B cell (primary cell): ENCODE measurements at regions not wholly inside any gene's neighbourhood (a gene's known extent, or its start where the extent isn't known, plus 50 kb on each side); places are given as distances from the start of the nearest gene placed in this dataset.

ENCODE experiments used
- ATAC-seq: fragments of 200-7000 bp; cut with Tn5 transposase; one replicate; pipeline ENCODE4 v1.10.0; 2021; ENCODE audit warnings: low read depth, mild to moderate bottlenecking, moderate number of reproducible peaks, moderate library complexity
- CTCF ChIA-PET: fragments of 350-600 bp; sonication (Branson Sonifier 250); formaldehyde crosslinking; loops from one replicate; lab custom pipeline; 2021; ENCODE audit warnings: antibody characterized with exemption, inconsistent platforms; lab: Charles Lee
- POLR2A ChIA-PET: fragments of 350-600 bp; sonication (Branson Sonifier 250); formaldehyde crosslinking; loops from one replicate; lab custom pipeline; 2021; ENCODE audit warnings: antibody characterized with exemption; lab: Charles Lee
- DNase-seq: peaks from one replicate; pipeline ENCODE4 v3.0.0; 2013
- H2AFZ ChIP-seq: 2 replicates; pipeline ENCODE4 v1.6.1; 2012; ENCODE audit warnings: mild to moderate bottlenecking, low read depth, low read length; ENCODE audit not compliant: insufficient read depth, poor library complexity, severe bottlenecking
- H3K27ac ChIP-seq, 2 donors: 1 replicate in 1 of 2; 2 replicates in 1 of 2; pipeline ENCODE4 v1.5.1; 2012 to 2013; ENCODE audit warnings: low read length in 2 of 2, mild to moderate bottlenecking in 2 of 2, moderate library complexity in 1 of 2
- H3K27me3 ChIP-seq, 4 experiments: fragments of 200-600 bp in 1 of 4; sonication (generic) in 1 of 4; replicated peaks in 1 of 4; 1 replicate in 2 of 4; 2 replicates in 2 of 4; pipeline versions ENCODE4 v1.6.1 to v1.7.0; 2013 to 2016; ENCODE audit warnings: low read length in 3 of 4, mild to moderate bottlenecking in 2 of 4, mixed read lengths in 1 of 4, moderate library complexity in 1 of 4; ENCODE audit not compliant: insufficient read depth in 4 of 4, control insufficient read depth in 3 of 4; ENCODE audit errors: control extremely low read depth in 1 of 4
- H3K36me3 ChIP-seq, 2 experiments: replicated peaks in 1 of 2; 1 replicate in 1 of 2; 2 replicates in 1 of 2; pipeline versions ENCODE4 v1.6.1 to v1.7.1; 2013; ENCODE audit warnings: low read length in 1 of 2; ENCODE audit not compliant: insufficient read depth in 2 of 2, control insufficient read depth in 1 of 2; ENCODE audit errors: control extremely low read depth in 1 of 2, extremely low read depth in 1 of 2
- H3K4me1 ChIP-seq, 2 donors: fragments of 200-600 bp in 1 of 2; sonication (generic) in 1 of 2; 1 replicate in 1 of 2; 2 replicates in 1 of 2; pipeline versions ENCODE4 v1.5.1 to v1.6.1; 2013 to 2017; ENCODE audit warnings: low read length in 2 of 2; ENCODE audit not compliant: control insufficient read depth in 2 of 2, insufficient read depth in 2 of 2
- H3K4me2 ChIP-seq: replicated peaks from 2 replicates; pipeline ENCODE3; 2012; ENCODE audit warnings: mild to moderate bottlenecking, low read depth, low read length; ENCODE audit not compliant: poor library complexity, severe bottlenecking
- H3K4me3 ChIP-seq, 5 experiments: fragments of 200-600 bp in 1 of 5; sonication (generic) in 1 of 5; 1 replicate in 3 of 5; 2 replicates in 2 of 5; pipeline versions ENCODE4 v1.5.1 to v1.7.0; 2011 to 2016; ENCODE audit warnings: low read length in 4 of 5, mild to moderate bottlenecking in 4 of 5, low read depth in 2 of 5, control low read depth in 1 of 5, moderate library complexity in 1 of 5; ENCODE audit not compliant: insufficient read depth in 1 of 5; ENCODE audit errors: control extremely low read depth in 1 of 5, extremely low read depth in 1 of 5
- H3K79me2 ChIP-seq: fragments of 200-600 bp; sonication (generic); one replicate; pipeline ENCODE4 v1.6.0; 2016; ENCODE audit warnings: low read length; ENCODE audit not compliant: control insufficient read depth, insufficient read depth
- H3K9ac ChIP-seq: fragments of 200-600 bp; sonication (generic); 2 replicates; pipeline ENCODE4 v1.6.1; 2017; ENCODE audit warnings: mild to moderate bottlenecking, low read length, moderate library complexity
- H3K9me3 ChIP-seq, 3 donors: one replicate each; pipeline versions ENCODE4 v1.6.1 to v1.7.1; 2013; ENCODE audit warnings: low read length in 2 of 3; ENCODE audit not compliant: control insufficient read depth in 2 of 3, insufficient read depth in 1 of 3; ENCODE audit errors: control extremely low read depth in 1 of 3
- H4K20me1 ChIP-seq: 2 replicates; pipeline ENCODE4 v1.6.0; 2012; ENCODE audit warnings: mild to moderate bottlenecking, low read length; ENCODE audit not compliant: insufficient read depth, control insufficient read depth, poor library complexity, severe bottlenecking
- H3K27ac Mint-ChIP-seq: one replicate; pipeline ENCODE4 v1.8.0; 2021; ENCODE audit warnings: mixed read lengths
- H3K27me3 Mint-ChIP-seq: one replicate; pipeline ENCODE4 v1.8.0; 2021; ENCODE audit warnings: mixed read lengths
- H3K4me1 Mint-ChIP-seq: one replicate; pipeline ENCODE4 v1.8.0; 2021; ENCODE audit warnings: mixed read lengths
- H3K4me3 Mint-ChIP-seq: one replicate; pipeline ENCODE4 v1.8.0; 2021; ENCODE audit warnings: mixed read lengths
- H3K9me3 Mint-ChIP-seq: one replicate; pipeline ENCODE4 v1.8.0; 2022; ENCODE audit warnings: mixed read lengths; ENCODE audit not compliant: insufficient read depth
- EZH2 ChIP-seq: IDR thresholded peaks from 2 replicates; pipeline ENCODE4 v1.6.1; 2012; ENCODE audit warnings: borderline replicate concordance, low read depth, mild to moderate bottlenecking, moderate library complexity, low read length; ENCODE audit not compliant: insufficient read depth, poor library complexity, severe bottlenecking
- WGBS: methylation state at CpG from one replicate; pipeline ENCODE4 v1.1.5; 2013; ENCODE audit warnings: missing lambda C conversion rate; ENCODE audit not compliant: insufficient coverage; 5-methylcytosine and 5-hydroxymethylcytosine counted together
- intact Hi-C: fragments of 100-400 bp; cut with micrococcal nuclease; formaldehyde crosslinking; loops from one replicate; pipeline ENCODE4 v1.10.0; 2022
- TF ChIP-seq, protein P1 (sequence below): fragments of 200-600 bp; IDR thresholded peaks from one replicate; pipeline ENCODE4 v1.8.0; 2022; ENCODE audit warnings: antibody characterized with exemption, mild to moderate bottlenecking

DNA sequence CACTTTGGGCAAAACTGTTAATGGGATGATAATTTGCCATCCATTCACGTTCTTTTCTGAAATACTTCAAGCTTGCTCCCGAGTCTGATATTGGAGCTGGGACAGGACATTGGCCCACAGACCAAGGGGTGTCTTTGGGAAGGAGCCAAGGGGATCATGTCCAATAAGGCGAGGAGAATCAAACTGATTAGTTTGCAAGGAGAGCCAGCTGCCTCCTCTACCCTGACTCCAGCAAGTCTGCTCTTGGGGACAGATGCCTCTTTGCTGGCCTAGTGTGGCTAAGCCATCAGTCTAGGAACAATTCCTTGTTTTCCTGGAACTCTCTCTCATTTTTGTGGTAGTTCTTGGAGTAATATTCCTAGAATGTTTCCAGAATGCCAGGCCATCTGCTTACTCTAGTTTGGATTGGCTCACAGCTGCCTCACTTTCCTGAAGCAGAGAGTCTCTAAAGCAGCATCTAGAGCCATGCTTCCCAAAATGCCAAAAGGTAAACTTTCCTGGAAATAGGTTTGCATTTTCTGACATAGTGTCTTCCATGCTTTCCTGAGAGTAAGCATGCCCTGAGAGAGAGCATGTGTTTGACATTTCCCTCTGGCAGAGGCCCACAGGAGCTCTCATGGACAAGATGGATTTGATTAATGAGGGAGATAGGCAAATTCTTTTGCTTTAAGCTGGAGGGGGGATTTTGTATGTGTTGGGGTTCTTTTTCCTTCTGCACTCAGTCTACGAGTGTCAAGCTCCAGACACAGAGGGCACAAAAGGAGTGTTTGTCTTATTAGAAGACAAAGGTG is 145.6 kb downstream of the GDAP2 start:
- 100% methylated on average over 3 of the region's 4 CpGs for WGBS
- intact Hi-C loops, result no loop called here
- no peak overlapping the region for H3K4me3 ChIP-seq
- Mint-ChIP-seq H3K9me3 (no peaks in the 10 kb centered on the region), H3K4me3 (no peak overlapping the region), H3K27ac (no peak overlapping the region), H3K4me1 (peaks cover 3% of the 10 kb centered on the region), H3K27me3 (peaks cover 12% of the 10 kb centered on the region)
- POLR2A ChIA-PET, result no interaction called here
- H3K4me2 ChIP-seq, result no peak overlapping the region
- no peaks in the 10 kb centered on the region for H3K4me1 ChIP-seq
- H4K20me1 ChIP-seq, result no peaks in the 10 kb centered on the region
- H3K27ac ChIP-seq, result no peak overlapping the region
- no peak overlapping the region for H3K9ac ChIP-seq
- no peak for ATAC-seq
- H2AFZ ChIP-seq, result no peak overlapping the region
- no peaks in the 10 kb centered on the region for H3K9me3 ChIP-seq
- H3K36me3 ChIP-seq, result no peaks in the 10 kb centered on the region
- CTCF ChIA-PET, result no interaction called here
- H3K27me3 ChIP-seq, result peaks cover 0 to 7% (median 0%) of the 10 kb centered on the region in 4 experiments
- no peak for DNase-seq
- H3K79me2 ChIP-seq, result no peaks in the 10 kb centered on the region
- TF ChIP-seq, protein P1, sequence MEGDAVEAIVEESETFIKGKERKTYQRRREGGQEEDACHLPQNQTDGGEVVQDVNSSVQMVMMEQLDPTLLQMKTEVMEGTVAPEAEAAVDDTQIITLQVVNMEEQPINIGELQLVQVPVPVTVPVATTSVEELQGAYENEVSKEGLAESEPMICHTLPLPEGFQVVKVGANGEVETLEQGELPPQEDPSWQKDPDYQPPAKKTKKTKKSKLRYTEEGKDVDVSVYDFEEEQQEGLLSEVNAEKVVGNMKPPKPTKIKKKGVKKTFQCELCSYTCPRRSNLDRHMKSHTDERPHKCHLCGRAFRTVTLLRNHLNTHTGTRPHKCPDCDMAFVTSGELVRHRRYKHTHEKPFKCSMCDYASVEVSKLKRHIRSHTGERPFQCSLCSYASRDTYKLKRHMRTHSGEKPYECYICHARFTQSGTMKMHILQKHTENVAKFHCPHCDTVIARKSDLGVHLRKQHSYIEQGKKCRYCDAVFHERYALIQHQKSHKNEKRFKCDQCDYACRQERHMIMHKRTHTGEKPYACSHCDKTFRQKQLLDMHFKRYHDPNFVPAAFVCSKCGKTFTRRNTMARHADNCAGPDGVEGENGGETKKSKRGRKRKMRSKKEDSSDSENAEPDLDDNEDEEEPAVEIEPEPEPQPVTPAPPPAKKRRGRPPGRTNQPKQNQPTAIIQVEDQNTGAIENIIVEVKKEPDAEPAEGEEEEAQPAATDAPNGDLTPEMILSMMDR, result no peak
- TF ChIP-seq EZH2, result no peak

- H3K4me3 Mint-ChIP-seq, result no peak overlapping the region
- CTCF ChIA-PET, result interaction anchor here (0.8 kb wide), 1 partner anchor 33 kb away, joined by 3 read pairs; no protein-coding TSS in a partner anchor
- DNase-seq, result no peak
- intact Hi-C loops, result no loop called here
- peaks cover 17% of the 10 kb centered on the region for H3K27me3 Mint-ChIP-seq
- ATAC-seq, result no peak
- peaks cover 0 to 3% (median 3%) of the 10 kb centered on the region in 4 experiments for H3K27me3 ChIP-seq
- no peak overlapping the region for H3K9ac ChIP-seq
- no peaks in the 10 kb centered on the region for H3K36me3 ChIP-seq
- WGBS, result 87% methylated on average over 3 of the region's 5 CpGs
- H2AFZ ChIP-seq, result no peak overlapping the region
- H3K27ac Mint-ChIP-seq, result no peak overlapping the region
- no peak overlapping the region for H3K27ac ChIP-seq
- H3K9me3 ChIP-seq, result no peaks in the 10 kb centered on the region
- H3K4me2 ChIP-seq, result no peak overlapping the region
- H3K79me2 ChIP-seq, result no peaks in the 10 kb centered on the region
- TF ChIP-seq EZH2, result no peak
- TF ChIP-seq, protein P1, result no peak
- POLR2A ChIA-PET, result no interaction called here
- no peaks in the 10 kb centered on the region for H4K20me1 ChIP-seq
- no peaks in the 10 kb centered on the region for H3K4me1 ChIP-seq
- peaks cover 3% of the 10 kb centered on the region for H3K4me1 Mint-ChIP-seq
- H3K9me3 Mint-ChIP-seq, result no peaks in the 10 kb centered on the region
- H3K4me3 ChIP-seq, result no peak overlapping the region
Measured at GRCh38 chr1:117788014-117788413, 141.4 kb downstream of the GDAP2 start.
